ENCODE measurements at regions not wholly inside any gene's neighbourhood (a gene's known extent, or its start where the extent isn't known, plus 50 kb on each side); places are given as distances from the start of the nearest gene placed in this dataset.

DNA sequence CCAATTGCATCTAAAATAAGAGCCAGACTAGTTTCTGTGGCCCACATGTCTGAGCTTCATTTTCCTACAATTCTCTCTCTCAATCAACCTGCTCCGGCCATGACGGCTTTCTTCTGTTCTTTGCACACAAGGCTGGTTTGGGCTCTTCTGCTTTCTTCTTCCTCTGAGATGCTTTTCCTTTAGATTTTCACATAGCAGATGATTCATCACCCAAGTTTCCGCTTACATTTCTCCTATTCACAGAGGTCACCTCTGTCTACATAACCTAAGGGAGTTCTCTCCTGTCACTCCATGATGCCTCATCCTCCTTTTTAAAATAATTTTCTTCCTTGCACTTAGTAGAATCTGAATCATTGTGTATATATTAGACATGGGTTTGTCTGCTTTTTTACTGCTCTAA is 334.6 kb upstream of the TUSC1 start:
- TF ChIP-seq CTCF (IDR thresholded peaks at IDR 0.05) = no peak
- TF ChIP-seq POLR2A (IDR thresholded peaks at IDR 0.05) = no peak
